Ovary (tissue), 3 donors: ENCODE measurements at regions not wholly inside any gene's neighbourhood (a gene's known extent, or its start where the extent isn't known, plus 50 kb on each side); places are given as distances from the start of the nearest gene placed in this dataset.

Experiments
- EP300 ChIP-seq: sonication (generic); formaldehyde crosslinking; IDR thresholded peaks from one replicate; pipeline ENCODE4 v1.6.1; 2017; ENCODE audit warnings: antibody characterized with exemption
- POLR2A ChIP-seq: fragments of 450-650 bp; IDR thresholded peaks from one replicate; pipeline ENCODE4 v1.6.1; 2017; ENCODE audit warnings: antibody characterized with exemption, mild to moderate bottlenecking, moderate library complexity
- TF ChIP-seq, protein P1 (sequence below), 3 donors: fragments of 450-650 bp in 2 of 3; fragments of 200-600 bp in 1 of 3; IDR thresholded peaks; one replicate each; pipeline versions ENCODE4 v1.5.1 to v1.8.0; 2016 to 2022; ENCODE audit warnings: antibody characterized with exemption in 3 of 3, mild to moderate bottlenecking in 1 of 3
- donor health status: DM: no; HTN: no; CAD: no.

- TF ChIP-seq, protein P1, sequence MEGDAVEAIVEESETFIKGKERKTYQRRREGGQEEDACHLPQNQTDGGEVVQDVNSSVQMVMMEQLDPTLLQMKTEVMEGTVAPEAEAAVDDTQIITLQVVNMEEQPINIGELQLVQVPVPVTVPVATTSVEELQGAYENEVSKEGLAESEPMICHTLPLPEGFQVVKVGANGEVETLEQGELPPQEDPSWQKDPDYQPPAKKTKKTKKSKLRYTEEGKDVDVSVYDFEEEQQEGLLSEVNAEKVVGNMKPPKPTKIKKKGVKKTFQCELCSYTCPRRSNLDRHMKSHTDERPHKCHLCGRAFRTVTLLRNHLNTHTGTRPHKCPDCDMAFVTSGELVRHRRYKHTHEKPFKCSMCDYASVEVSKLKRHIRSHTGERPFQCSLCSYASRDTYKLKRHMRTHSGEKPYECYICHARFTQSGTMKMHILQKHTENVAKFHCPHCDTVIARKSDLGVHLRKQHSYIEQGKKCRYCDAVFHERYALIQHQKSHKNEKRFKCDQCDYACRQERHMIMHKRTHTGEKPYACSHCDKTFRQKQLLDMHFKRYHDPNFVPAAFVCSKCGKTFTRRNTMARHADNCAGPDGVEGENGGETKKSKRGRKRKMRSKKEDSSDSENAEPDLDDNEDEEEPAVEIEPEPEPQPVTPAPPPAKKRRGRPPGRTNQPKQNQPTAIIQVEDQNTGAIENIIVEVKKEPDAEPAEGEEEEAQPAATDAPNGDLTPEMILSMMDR (IDR thresholded peaks at IDR 0.05) = no peak
- TF ChIP-seq POLR2A (no peak), EP300 (no peak)
Measured at GRCh38 chr4:156144961-156145360, 191.3 kb upstream of the CTSO start.
